Thymus (tissue), 11 donors: ENCODE measurements at regions not wholly inside any gene's neighbourhood (a gene's known extent, or its start where the extent isn't known, plus 50 kb on each side); places are given as distances from the start of the nearest gene placed in this dataset.
"Not testable (repeated sequence)": the region's sequence is repeated elsewhere in the genome, so short reads cannot be mapped to it uniquely, and the experiment has no call there.

ENCODE experiments used
- DNase-seq, 9 donors: peaks; one replicate each; pipeline ENCODE4 v3.0.0-alpha.2; 2013; ENCODE audit warnings: low spot score in 9 of 9, low read depth in 6 of 9, missing footprints in 1 of 9
- H3K27ac ChIP-seq, 2 donors: one replicate each; pipeline ENCODE4 v1.5.1; 2013; ENCODE audit warnings: control low read depth in 1 of 2, low read depth in 1 of 2, low read length in 1 of 2, mild to moderate bottlenecking in 1 of 2, moderate library complexity in 1 of 2
- H3K27me3 ChIP-seq, 2 donors: one replicate each; pipeline ENCODE4 v1.5.1; 2013; ENCODE audit warnings: low read length in 1 of 2; ENCODE audit not compliant: control insufficient read depth in 2 of 2, insufficient read depth in 1 of 2
- H3K36me3 ChIP-seq, 2 donors: one replicate each; pipeline ENCODE4 v1.5.1; 2013; ENCODE audit warnings: low read length in 1 of 2, mild to moderate bottlenecking in 1 of 2, moderate library complexity in 1 of 2; ENCODE audit not compliant: control insufficient read depth in 2 of 2, insufficient read depth in 2 of 2
- H3K4me1 ChIP-seq, 2 donors: one replicate each; pipeline ENCODE4 v1.5.1; 2013; ENCODE audit warnings: low read length in 2 of 2; ENCODE audit not compliant: control insufficient read depth in 2 of 2, insufficient read depth in 2 of 2
- H3K4me3 ChIP-seq, 2 donors: one replicate each; pipeline ENCODE4 v1.5.1; 2013; ENCODE audit warnings: low read length in 2 of 2, control low read depth in 1 of 2, mild to moderate bottlenecking in 1 of 2
- H3K9me3 ChIP-seq, 2 donors: one replicate each; pipeline ENCODE4 v1.5.1; 2013; ENCODE audit warnings: low read length in 1 of 2, mild to moderate bottlenecking in 1 of 2; ENCODE audit not compliant: control insufficient read depth in 2 of 2, insufficient read depth in 1 of 2
- WGBS: extraction: QIAGEN DNeasy Blood & Tissue Kit; methylation state at CpG from one replicate; pipeline ENCODE4 v1.1.7; 2013; 5-methylcytosine and 5-hydroxymethylcytosine counted together
- donor health status: healthy.

- DNase-seq, H3K9me3 ChIP-seq, H3K4me1 ChIP-seq, H3K27ac ChIP-seq, H3K4me3 ChIP-seq, H3K36me3 ChIP-seq: not testable (repeated sequence)
- peaks cover 0 to 33% of the 10 kb centered on the region in 2 donors for H3K27me3 ChIP-seq
- WGBS = 97% methylated on average over 2 of the region's 2 CpGs
Observed at GRCh38 chr1:148267066-148267465, 115.0 kb upstream of the NBPF11 start.

DNA sequence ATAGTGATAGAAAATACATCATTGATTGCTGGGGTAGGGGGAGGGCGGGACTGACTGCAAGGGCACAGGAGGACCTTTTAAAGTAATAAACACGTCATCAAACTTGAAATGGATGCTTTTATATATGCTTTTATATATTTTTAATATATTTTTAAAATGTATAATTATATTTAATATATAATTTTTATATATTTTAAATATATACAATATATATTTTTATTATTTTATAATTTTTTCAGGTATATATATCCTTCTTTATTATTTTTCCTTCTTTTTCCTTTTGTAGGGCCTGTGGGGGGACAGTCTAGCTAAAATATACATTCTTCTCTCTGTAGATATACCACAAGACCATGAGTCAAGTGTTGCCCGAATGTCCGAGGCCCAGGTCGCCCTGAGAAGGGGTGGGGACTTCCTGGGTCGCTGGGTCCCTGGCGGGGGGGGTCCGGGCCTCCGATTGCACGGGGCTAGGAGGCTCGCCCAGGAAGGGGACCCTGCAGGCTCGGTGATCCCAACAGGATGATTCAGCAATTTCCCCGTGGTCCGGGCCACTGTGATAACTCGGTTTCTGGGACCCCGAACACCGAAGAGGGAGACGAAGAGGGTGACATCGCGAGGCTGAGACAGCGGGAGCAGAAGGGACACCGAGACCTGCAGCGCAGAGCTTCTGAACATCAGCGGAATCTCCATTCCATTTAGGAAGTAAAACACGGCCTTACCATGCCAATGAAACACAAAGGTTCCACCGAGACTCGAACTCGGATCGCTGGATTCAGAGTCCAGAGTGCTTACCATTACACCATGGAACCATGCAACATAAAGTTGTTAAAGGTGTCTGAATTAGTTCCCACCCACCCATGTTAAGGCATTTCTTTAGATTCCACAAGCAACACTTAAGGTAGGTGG lies 112.5 kb upstream of the NBPF11 start:
- no peaks in the 10 kb centered on the region for H3K36me3 ChIP-seq
- WGBS = 68% methylated on average over 29 of the region's 29 CpGs
- H3K27ac ChIP-seq = no peak overlapping the region
- peak in 1 of 9 donors; percentile 10 for DNase-seq
- no peaks in the 10 kb centered on the region for H3K9me3 ChIP-seq
- peaks cover 0 to 48% of the 10 kb centered on the region in 2 donors for H3K27me3 ChIP-seq
- no peak overlapping the region for H3K4me3 ChIP-seq
- H3K4me1 ChIP-seq = peaks cover 5 to 9% of the 10 kb centered on the region in 2 donors

GRCh38 chr1:148263906-148264255 lies 111.8 kb upstream of the NBPF11 start:
- peak overlapping the region; percentile 17 to 54 for H3K4me3 ChIP-seq
- peaks cover 5 to 9% of the 10 kb centered on the region in 2 donors for H3K4me1 ChIP-seq
- H3K27me3 ChIP-seq = peaks cover 0 to 53% of the 10 kb centered on the region in 2 donors
- no peak for DNase-seq
- H3K9me3 ChIP-seq = no peaks in the 10 kb centered on the region
- WGBS = 4% methylated on average over 17 of the region's 17 CpGs
- H3K36me3 ChIP-seq = no peaks in the 10 kb centered on the region
- H3K27ac ChIP-seq = no peak overlapping the region

DNA sequence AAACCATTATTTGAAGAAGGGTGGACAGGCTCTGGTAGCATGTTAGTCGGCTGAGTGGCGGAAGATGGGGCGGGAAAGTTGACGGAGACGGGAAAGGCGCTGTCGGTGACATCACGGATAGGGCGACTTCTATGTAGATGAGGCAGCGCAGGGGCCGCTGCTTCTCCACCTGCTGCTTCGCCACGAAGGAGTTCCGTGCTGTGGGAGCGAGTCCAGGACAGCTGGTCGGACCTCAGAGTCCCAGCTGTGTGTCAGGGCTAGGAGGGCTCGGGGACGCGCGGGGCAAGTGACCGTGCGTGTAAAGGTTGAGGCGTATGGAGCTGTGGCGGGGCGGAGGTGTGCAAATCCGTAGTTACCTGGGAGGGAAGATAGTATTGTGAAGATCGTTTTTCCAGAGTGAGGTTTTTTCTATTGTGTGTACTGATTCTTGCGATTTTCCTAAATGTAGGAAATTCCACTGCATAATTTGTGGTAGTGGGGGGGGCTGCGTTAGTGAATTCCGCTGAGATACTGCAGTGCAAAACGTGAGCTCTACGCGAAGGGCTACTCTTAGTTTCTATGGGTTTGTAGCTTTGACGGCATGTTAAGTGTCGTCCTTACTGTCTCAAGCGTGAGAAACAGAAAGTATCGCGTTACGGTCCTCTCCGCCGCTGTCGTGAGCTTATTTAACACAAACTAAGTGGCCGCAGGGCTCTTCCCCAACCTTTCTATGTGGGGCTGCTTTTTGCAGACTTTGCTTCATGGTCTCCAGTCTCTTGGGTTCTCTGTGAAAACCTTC lies 111.2 kb upstream of the NBPF11 start:
- peaks cover 0 to 51% of the 10 kb centered on the region in 2 donors for H3K27me3 ChIP-seq

DNA sequence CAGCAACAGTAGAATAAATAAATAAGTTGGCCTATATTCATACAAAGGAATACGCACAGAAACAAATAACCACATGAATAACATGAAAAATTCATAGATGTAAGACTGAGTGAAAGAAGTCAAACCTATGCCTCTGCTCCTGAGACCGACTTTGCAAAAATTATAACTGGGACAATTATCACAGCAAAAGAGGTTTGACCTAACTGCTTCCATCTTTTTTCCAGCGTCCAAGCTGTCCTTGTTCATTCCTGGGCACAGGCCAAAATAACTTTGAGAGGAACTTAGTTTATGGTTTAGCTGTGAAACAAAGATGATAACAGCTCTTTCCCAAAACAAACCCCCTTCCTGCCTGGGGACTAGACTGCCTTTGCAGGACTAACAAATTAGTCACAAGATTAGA lies 109.6 kb upstream of the NBPF11 start:
- H3K4me1 ChIP-seq = not testable (repeated sequence)

More for the DNA sequence above, 111.2 kb upstream of the NBPF11 start:
- WGBS = 1% methylated on average over 43 of the region's 43 CpGs
- Histone ChIP-seq H3K27ac (peak overlapping the region in 1 of 2 donors; percentile 56), H3K4me3 (peak overlapping the region; percentile 17 to 54), H3K4me1 (peaks cover 5 to 9% of the 10 kb centered on the region in 2 donors), H3K36me3 (no peaks in the 10 kb centered on the region), H3K9me3 (no peaks in the 10 kb centered on the region)
- DNase-seq = peak in 5 of 9 donors; percentile 19 to 72 (median 36)

GRCh38 chr1:148257886-148258285 lies 105.8 kb upstream of the NBPF11 start:
- H3K27me3 ChIP-seq = peaks cover 0 to 28% of the 10 kb centered on the region in 2 donors
- not testable (repeated sequence) for H3K36me3 ChIP-seq, H3K4me3 ChIP-seq, DNase-seq, H3K4me1 ChIP-seq, H3K9me3 ChIP-seq, H3K27ac ChIP-seq
- WGBS = 96% methylated on average over 4 of the region's 4 CpGs

More for the DNA sequence above, 109.6 kb upstream of the NBPF11 start:
- WGBS = 92% methylated on average over 3 of the region's 3 CpGs
- H3K36me3 ChIP-seq, H3K4me3 ChIP-seq, DNase-seq, H3K9me3 ChIP-seq, H3K27ac ChIP-seq: not testable (repeated sequence)
- peaks cover 0 to 51% of the 10 kb centered on the region in 2 donors for H3K27me3 ChIP-seq

GRCh38 chr1:148254611-148255429 lies 102.7 kb upstream of the NBPF11 start:
- H3K36me3 ChIP-seq, H3K4me1 ChIP-seq, H3K4me3 ChIP-seq, H3K27ac ChIP-seq, H3K27me3 ChIP-seq, H3K9me3 ChIP-seq: not testable (repeated sequence)
- 50% methylated on average over 16 of the region's 16 CpGs for WGBS
- DNase-seq = peak in 3 of 9 donors; percentile 2 to 15 (median 9)

DNA sequence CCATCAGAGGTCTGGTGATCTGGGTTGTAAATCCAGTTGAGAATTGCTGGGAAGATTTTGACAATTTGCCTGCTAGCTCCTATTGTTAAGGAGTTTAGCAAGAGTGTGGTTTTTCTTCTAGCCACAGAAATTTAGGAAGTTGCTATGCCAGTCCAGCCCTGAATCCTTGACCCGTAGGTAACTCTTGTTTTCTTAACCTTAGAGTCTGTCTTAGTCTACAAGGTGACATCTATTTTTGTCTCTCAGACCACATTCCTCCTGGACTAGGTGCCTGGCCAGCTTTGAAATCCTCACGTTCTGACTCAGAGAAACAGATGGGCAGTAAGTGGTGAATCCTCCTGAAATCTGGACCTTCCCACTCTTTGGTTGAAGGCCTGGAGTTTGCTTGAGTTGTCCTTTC lies 101.7 kb upstream of the NBPF11 start:
- not testable (repeated sequence) for H3K27ac ChIP-seq, H3K4me1 ChIP-seq, DNase-seq, H3K27me3 ChIP-seq, H3K36me3 ChIP-seq, H3K9me3 ChIP-seq, H3K4me3 ChIP-seq
- WGBS = 33% methylated on average over 1 of the region's 2 CpGs
